SK-N-SH treated with all-trans-retinoic acid at 6 μM for 48 hours (cell line): ENCODE measurements at regions not wholly inside any gene's neighbourhood (a gene's known extent, or its start where the extent isn't known, plus 50 kb on each side); places are given as distances from the start of the nearest gene placed in this dataset.

Source experiments
- ARNTL ChIP-seq: fragments of 450-650 bp; formaldehyde crosslinking; IDR thresholded peaks from 2 replicates; pipeline ENCODE4 v1.5.0; 2020; ENCODE audit warnings: low read depth, mild to moderate bottlenecking, moderate library complexity, borderline replicate concordance
- BACH2 ChIP-seq: fragments of 250-450 bp; sonication (Bioruptor Pico); IDR thresholded peaks from 2 replicates; pipeline ENCODE4 v1.9.0; 2021; ENCODE audit warnings: mild to moderate bottlenecking, borderline replicate concordance
- CREB5 ChIP-seq: fragments of 250-450 bp; sonication (Bioruptor Pico); IDR thresholded peaks from 2 replicates; pipeline ENCODE4 v1.5.1; 2020; ENCODE audit warnings: low read depth, mild to moderate bottlenecking, moderate library complexity
- GLIS3 ChIP-seq: fragments of 250-450 bp; sonication (Bioruptor Pico); IDR thresholded peaks from 2 replicates; pipeline ENCODE4 v1.5.0; 2020; ENCODE audit warnings: mild to moderate bottlenecking, moderate library complexity
- PATZ1 ChIP-seq: fragments of 250-450 bp; sonication (Bioruptor Pico); IDR thresholded peaks from 2 replicates; pipeline ENCODE4 v1.8.0; 2020; ENCODE audit warnings: mild to moderate bottlenecking, moderate library complexity, borderline replicate concordance
- PPARA ChIP-seq: fragments of 250-450 bp; sonication (Bioruptor Pico); IDR thresholded peaks from 2 replicates; pipeline ENCODE4 v1.5.0; 2020; ENCODE audit warnings: mild to moderate bottlenecking, borderline replicate concordance
- RARB ChIP-seq: fragments of 250-450 bp; sonication (Bioruptor Pico); IDR thresholded peaks from 2 replicates; pipeline ENCODE4 v1.8.0; 2021; ENCODE audit warnings: mild to moderate bottlenecking, moderate library complexity
- TCF4 ChIP-seq: fragments of 250-450 bp; sonication (Bioruptor Pico); IDR thresholded peaks from 2 replicates; pipeline ENCODE4 v1.8.0; 2021; ENCODE audit warnings: mild to moderate bottlenecking, moderate library complexity, borderline replicate concordance
- TOX ChIP-seq: fragments of 250-450 bp; sonication (Bioruptor Pico); IDR thresholded peaks from 2 replicates; pipeline ENCODE4 v1.8.0; 2021; ENCODE audit warnings: mild to moderate bottlenecking, moderate library complexity, borderline replicate concordance
- ZC3H10 ChIP-seq: fragments of 250-450 bp; sonication (Bioruptor Pico); IDR thresholded peaks from 2 replicates; pipeline ENCODE4 v1.5.1; 2021; ENCODE audit warnings: mild to moderate bottlenecking, moderate library complexity
- ZFP3 ChIP-seq: fragments of 250-450 bp; sonication (Bioruptor Pico); IDR thresholded peaks from 2 replicates; pipeline ENCODE4 v1.5.0; 2020; ENCODE audit warnings: mild to moderate bottlenecking, moderate library complexity
- ZNF565 ChIP-seq: fragments of 450-650 bp; formaldehyde crosslinking; conservative IDR thresholded peaks from 2 replicates; pipeline ENCODE4 v1.5.0; 2020; ENCODE audit warnings: low read depth, mild to moderate bottlenecking, moderate library complexity

- no peak for TF ChIP-seq GLIS3 (CRISPR knock-in tag)
- no peak for TF ChIP-seq RARB
- TF ChIP-seq CREB5 (CRISPR knock-in tag), result no peak
- TF ChIP-seq ZNF565 (CRISPR knock-in tag), result no peak
- no peak for TF ChIP-seq TCF4
- TF ChIP-seq PATZ1 (CRISPR knock-in tag), result no peak
- TF ChIP-seq ZFP3 (CRISPR knock-in tag), result no peak
- TF ChIP-seq TOX (CRISPR knock-in tag), result no peak
- TF ChIP-seq ARNTL (CRISPR knock-in tag), result no peak
- no peak for TF ChIP-seq BACH2 (CRISPR knock-in tag)
- no peak for TF ChIP-seq ZC3H10 (CRISPR knock-in tag)
- TF ChIP-seq PPARA (CRISPR knock-in tag), result no peak
Measured at GRCh38 chr1:37233606-37234005, 199.3 kb upstream of the GRIK3 start.
